Hepatocyte (in vitro differentiated cells): ENCODE measurements at regions not wholly inside any gene's neighbourhood (a gene's known extent, or its start where the extent isn't known, plus 50 kb on each side); places are given as distances from the start of the nearest gene placed in this dataset.

Source experiments
- CTCF ChIP-seq: fragments of 200-600 bp; sonication (generic); IDR thresholded peaks from 2 replicates; pipeline ENCODE4 v1.5.1; 2016; ENCODE audit warnings: antibody characterized with exemption, mild to moderate bottlenecking; ENCODE audit not compliant: poor library complexity
- EZH2 ChIP-seq: fragments of 200-600 bp; sonication (generic); IDR thresholded peaks from 2 replicates; pipeline ENCODE4 v1.6.1; 2016; ENCODE audit warnings: antibody characterized with exemption, mild to moderate bottlenecking, borderline replicate concordance
- EZH2phosphoT487 ChIP-seq: fragments of 200-600 bp; sonication (generic); IDR thresholded peaks from one replicate; pipeline ENCODE4 v1.6.1; 2018; ENCODE audit warnings: antibody characterized with exemption, mild to moderate bottlenecking, low read depth, moderate library complexity; ENCODE audit not compliant: unreplicated experiment, severe bottlenecking

- TF ChIP-seq EZH2phosphoT487 (no peak), CTCF (no peak), EZH2 (no peak)
These were observed 114.4 kb upstream of the ZNF366 start for GRCh38 chr5:72621576-72621975.
